GM23338 (cell line): ENCODE measurements at regions not wholly inside any gene's neighbourhood (a gene's known extent, or its start where the extent isn't known, plus 50 kb on each side); places are given as distances from the start of the nearest gene placed in this dataset.

Experiments
- CREB1 ChIP-seq: fragments of 250-450 bp; sonication (Bioruptor Pico); IDR thresholded peaks from 2 replicates; pipeline ENCODE4 v1.5.0; 2020; ENCODE audit warnings: low read depth, mild to moderate bottlenecking, moderate library complexity
- EZH2 ChIP-seq: fragments of 200-600 bp; sonication (generic); IDR thresholded peaks from one replicate; pipeline ENCODE4 v1.8.0; 2017; ENCODE audit warnings: antibody characterized with exemption, mild to moderate bottlenecking, low read depth; ENCODE audit not compliant: unreplicated experiment
- EZH2phosphoT487 ChIP-seq: fragments of 200-600 bp; sonication (generic); IDR thresholded peaks from one replicate; pipeline ENCODE4 v1.8.1; 2018; ENCODE audit warnings: antibody characterized with exemption; ENCODE audit not compliant: unreplicated experiment
- POLR2AphosphoS5 ChIP-seq: IDR thresholded peaks from 2 replicates; pipeline ENCODE4 v1.6.1; 2016; ENCODE audit warnings: antibody characterized with exemption, low read depth
- TF ChIP-seq, protein P1 (sequence below), 2 experiments: fragments of 200-600 bp in 1 of 2; sonication (generic) in 1 of 2; conservative IDR thresholded peaks; 2 replicates each; pipeline versions ENCODE4 v1.5.1 to v1.6.1; 2016 to 2017; ENCODE audit warnings: antibody characterized with exemption in 2 of 2, low read depth in 2 of 2, mild to moderate bottlenecking in 2 of 2, moderate library complexity in 1 of 2
- TF ChIP-seq, protein P2 (sequence below): IDR thresholded peaks from one replicate; pipeline ENCODE4 v1.6.1; 2018; ENCODE audit warnings: antibody characterized with exemption; ENCODE audit not compliant: unreplicated experiment
- TF ChIP-seq, protein P3 (sequence below): IDR thresholded peaks from 2 replicates; pipeline ENCODE4 v1.6.1; 2016; ENCODE audit warnings: antibody characterized with exemption

DNA sequence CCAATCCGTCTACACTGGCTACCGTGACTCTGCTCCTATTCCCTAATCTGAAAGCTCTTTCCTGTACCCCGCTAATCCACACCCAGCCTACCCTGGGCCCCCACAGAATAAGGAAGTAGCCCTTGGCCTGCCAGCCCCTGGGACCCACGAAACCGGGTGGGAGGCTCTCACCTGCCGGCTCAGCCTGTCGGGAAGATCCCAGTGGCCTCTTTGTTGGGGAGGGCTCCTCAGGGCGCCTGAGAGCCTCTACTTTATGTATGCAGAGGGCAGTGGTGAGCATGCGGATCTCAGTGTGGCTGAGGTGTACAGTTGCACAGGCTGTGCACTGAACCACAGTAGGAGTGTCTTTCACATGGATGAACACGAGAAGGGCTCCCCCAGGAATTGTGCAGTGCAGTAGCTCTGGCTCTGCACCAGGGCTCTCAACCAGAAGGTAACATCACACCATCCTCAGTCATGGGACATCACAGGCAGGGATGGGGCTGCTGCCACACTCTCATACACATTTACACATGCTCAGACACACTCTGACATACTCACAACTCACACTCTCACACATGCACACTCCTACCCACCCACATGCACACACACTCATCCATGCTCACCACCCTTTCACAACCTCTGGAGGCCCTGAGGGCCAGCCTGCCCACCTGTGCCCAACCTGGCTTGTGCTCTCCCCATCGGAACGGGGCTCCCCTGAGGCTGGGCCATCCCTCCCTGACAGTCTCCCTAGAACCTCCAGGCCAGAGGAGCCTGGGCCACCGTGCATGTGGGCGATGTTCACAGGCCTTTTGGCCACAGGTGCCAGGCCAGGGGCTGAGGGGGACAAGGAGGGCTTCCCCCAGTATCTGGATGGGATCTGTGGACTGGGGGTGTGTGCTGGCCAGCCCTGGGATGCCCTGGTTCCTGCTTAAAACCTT, 135.0 kb downstream of the URI1 start:
- TF ChIP-seq, protein P1, sequence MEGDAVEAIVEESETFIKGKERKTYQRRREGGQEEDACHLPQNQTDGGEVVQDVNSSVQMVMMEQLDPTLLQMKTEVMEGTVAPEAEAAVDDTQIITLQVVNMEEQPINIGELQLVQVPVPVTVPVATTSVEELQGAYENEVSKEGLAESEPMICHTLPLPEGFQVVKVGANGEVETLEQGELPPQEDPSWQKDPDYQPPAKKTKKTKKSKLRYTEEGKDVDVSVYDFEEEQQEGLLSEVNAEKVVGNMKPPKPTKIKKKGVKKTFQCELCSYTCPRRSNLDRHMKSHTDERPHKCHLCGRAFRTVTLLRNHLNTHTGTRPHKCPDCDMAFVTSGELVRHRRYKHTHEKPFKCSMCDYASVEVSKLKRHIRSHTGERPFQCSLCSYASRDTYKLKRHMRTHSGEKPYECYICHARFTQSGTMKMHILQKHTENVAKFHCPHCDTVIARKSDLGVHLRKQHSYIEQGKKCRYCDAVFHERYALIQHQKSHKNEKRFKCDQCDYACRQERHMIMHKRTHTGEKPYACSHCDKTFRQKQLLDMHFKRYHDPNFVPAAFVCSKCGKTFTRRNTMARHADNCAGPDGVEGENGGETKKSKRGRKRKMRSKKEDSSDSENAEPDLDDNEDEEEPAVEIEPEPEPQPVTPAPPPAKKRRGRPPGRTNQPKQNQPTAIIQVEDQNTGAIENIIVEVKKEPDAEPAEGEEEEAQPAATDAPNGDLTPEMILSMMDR (conservative IDR thresholded peaks at IDR 0.05; ENCODE audit: low read depth in 2 of 2) = no peak
- TF ChIP-seq, protein P2, sequence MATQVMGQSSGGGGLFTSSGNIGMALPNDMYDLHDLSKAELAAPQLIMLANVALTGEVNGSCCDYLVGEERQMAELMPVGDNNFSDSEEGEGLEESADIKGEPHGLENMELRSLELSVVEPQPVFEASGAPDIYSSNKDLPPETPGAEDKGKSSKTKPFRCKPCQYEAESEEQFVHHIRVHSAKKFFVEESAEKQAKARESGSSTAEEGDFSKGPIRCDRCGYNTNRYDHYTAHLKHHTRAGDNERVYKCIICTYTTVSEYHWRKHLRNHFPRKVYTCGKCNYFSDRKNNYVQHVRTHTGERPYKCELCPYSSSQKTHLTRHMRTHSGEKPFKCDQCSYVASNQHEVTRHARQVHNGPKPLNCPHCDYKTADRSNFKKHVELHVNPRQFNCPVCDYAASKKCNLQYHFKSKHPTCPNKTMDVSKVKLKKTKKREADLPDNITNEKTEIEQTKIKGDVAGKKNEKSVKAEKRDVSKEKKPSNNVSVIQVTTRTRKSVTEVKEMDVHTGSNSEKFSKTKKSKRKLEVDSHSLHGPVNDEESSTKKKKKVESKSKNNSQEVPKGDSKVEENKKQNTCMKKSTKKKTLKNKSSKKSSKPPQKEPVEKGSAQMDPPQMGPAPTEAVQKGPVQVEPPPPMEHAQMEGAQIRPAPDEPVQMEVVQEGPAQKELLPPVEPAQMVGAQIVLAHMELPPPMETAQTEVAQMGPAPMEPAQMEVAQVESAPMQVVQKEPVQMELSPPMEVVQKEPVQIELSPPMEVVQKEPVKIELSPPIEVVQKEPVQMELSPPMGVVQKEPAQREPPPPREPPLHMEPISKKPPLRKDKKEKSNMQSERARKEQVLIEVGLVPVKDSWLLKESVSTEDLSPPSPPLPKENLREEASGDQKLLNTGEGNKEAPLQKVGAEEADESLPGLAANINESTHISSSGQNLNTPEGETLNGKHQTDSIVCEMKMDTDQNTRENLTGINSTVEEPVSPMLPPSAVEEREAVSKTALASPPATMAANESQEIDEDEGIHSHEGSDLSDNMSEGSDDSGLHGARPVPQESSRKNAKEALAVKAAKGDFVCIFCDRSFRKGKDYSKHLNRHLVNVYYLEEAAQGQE = no peak
- TF ChIP-seq POLR2AphosphoS5 = no peak
- no peak for TF ChIP-seq EZH2
- no peak for TF ChIP-seq CREB1 (CRISPR knock-in tag)
- no peak for TF ChIP-seq EZH2phosphoT487
- TF ChIP-seq, protein P3, sequence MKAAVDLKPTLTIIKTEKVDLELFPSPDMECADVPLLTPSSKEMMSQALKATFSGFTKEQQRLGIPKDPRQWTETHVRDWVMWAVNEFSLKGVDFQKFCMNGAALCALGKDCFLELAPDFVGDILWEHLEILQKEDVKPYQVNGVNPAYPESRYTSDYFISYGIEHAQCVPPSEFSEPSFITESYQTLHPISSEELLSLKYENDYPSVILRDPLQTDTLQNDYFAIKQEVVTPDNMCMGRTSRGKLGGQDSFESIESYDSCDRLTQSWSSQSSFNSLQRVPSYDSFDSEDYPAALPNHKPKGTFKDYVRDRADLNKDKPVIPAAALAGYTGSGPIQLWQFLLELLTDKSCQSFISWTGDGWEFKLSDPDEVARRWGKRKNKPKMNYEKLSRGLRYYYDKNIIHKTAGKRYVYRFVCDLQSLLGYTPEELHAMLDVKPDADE = no peak
